ENCODE measurements at regions not wholly inside any gene's neighbourhood (a gene's known extent, or its start where the extent isn't known, plus 50 kb on each side); places are given as distances from the start of the nearest gene placed in this dataset.
A peak's percentile ranks its signal among the peaks of the same experiment; 100 is the strongest.

- Histone ChIP-seq H3K4me2 (ENCODE audit: low read length) (no peak overlapping the region), H3K27ac (ENCODE audit: low read length) (no peak overlapping the region), H2AFZ (ENCODE audit: low read depth, low read length) (no peak overlapping the region), H3K9me2 (ENCODE audit: insufficient read depth, low read length) (no peaks in the 10 kb centered on the region), H4K20me1 (ENCODE audit: insufficient read depth) (no peaks in the 10 kb centered on the region), H3K9me3 (ENCODE audit: low read length) (no peaks in the 10 kb centered on the region), H3K9ac (ENCODE audit: low read length) (no peak overlapping the region), H3F3A (ENCODE audit: insufficient read depth, low read length, poor library complexity, severe bottlenecking) (peaks cover 6% of the 10 kb centered on the region), H3K36me3 (ENCODE audit: insufficient read depth, low read length) (no peaks in the 10 kb centered on the region), H3K79me2 (replicated peaks; ENCODE audit: insufficient read depth, low read length) (no peaks in the 10 kb centered on the region), H3K27me3 (ENCODE audit: insufficient read depth, low read depth, low read length) (no peaks in the 10 kb centered on the region), H3K4me3 (ENCODE audit: low read length) (no peak overlapping the region)
- TF ChIP-seq, protein P1, sequence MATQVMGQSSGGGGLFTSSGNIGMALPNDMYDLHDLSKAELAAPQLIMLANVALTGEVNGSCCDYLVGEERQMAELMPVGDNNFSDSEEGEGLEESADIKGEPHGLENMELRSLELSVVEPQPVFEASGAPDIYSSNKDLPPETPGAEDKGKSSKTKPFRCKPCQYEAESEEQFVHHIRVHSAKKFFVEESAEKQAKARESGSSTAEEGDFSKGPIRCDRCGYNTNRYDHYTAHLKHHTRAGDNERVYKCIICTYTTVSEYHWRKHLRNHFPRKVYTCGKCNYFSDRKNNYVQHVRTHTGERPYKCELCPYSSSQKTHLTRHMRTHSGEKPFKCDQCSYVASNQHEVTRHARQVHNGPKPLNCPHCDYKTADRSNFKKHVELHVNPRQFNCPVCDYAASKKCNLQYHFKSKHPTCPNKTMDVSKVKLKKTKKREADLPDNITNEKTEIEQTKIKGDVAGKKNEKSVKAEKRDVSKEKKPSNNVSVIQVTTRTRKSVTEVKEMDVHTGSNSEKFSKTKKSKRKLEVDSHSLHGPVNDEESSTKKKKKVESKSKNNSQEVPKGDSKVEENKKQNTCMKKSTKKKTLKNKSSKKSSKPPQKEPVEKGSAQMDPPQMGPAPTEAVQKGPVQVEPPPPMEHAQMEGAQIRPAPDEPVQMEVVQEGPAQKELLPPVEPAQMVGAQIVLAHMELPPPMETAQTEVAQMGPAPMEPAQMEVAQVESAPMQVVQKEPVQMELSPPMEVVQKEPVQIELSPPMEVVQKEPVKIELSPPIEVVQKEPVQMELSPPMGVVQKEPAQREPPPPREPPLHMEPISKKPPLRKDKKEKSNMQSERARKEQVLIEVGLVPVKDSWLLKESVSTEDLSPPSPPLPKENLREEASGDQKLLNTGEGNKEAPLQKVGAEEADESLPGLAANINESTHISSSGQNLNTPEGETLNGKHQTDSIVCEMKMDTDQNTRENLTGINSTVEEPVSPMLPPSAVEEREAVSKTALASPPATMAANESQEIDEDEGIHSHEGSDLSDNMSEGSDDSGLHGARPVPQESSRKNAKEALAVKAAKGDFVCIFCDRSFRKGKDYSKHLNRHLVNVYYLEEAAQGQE (IDR thresholded peaks at IDR 0.05; ENCODE audit: borderline replicate concordance), result no peak
- TF ChIP-seq, protein P2, sequence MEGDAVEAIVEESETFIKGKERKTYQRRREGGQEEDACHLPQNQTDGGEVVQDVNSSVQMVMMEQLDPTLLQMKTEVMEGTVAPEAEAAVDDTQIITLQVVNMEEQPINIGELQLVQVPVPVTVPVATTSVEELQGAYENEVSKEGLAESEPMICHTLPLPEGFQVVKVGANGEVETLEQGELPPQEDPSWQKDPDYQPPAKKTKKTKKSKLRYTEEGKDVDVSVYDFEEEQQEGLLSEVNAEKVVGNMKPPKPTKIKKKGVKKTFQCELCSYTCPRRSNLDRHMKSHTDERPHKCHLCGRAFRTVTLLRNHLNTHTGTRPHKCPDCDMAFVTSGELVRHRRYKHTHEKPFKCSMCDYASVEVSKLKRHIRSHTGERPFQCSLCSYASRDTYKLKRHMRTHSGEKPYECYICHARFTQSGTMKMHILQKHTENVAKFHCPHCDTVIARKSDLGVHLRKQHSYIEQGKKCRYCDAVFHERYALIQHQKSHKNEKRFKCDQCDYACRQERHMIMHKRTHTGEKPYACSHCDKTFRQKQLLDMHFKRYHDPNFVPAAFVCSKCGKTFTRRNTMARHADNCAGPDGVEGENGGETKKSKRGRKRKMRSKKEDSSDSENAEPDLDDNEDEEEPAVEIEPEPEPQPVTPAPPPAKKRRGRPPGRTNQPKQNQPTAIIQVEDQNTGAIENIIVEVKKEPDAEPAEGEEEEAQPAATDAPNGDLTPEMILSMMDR (IDR thresholded peaks at IDR 0.05; ENCODE audit: poor library complexity, severe bottlenecking), result no peak
- TF ChIP-seq RAD21 (conservative IDR thresholded peaks at IDR 0.05) (no peak), TAF1 (IDR thresholded peaks at IDR 0.05; ENCODE audit: low read depth) (no peak), SMC3 (conservative IDR thresholded peaks at IDR 0.05; ENCODE audit: poor library complexity) (no peak), POLR2AphosphoS5 (IDR thresholded peaks at IDR 0.05) (no peak), EP300 (conservative IDR thresholded peaks at IDR 0.05; ENCODE audit: poor library complexity, severe bottlenecking) (no peak), EZH2 (IDR thresholded peaks at IDR 0.05; ENCODE audit: borderline replicate concordance, insufficient read depth, low read length, poor library complexity, severe bottlenecking) (no peak), MXI1 (conservative IDR thresholded peaks at IDR 0.05; ENCODE audit: poor library complexity, severe bottlenecking) (no peak)
Observed at GRCh38 chr14:98160901-98161300, 1111.1 kb downstream of the BCL11B start.

DNA sequence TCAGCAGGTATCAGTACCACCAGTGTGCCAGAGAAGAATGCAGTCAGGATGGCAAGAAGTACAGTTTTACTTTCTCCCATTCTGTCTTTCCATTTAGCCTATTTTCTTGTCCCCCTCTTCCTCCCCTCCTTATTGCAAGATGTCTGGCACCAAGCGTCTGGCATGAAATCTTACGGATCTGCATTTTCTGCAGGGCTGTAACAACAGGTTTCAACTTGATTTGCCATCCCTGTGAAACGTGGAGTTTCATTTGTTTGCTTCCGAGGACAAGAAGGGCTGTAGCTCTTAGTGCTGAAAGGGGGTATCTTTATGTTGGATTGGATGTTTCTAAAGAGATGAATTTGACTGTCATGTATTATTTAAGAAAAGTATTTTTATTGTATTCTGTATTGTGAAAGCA is 1110.6 kb downstream of the BCL11B start:
- no peaks in the 10 kb centered on the region for H3K36me3 ChIP-seq (ENCODE audit: insufficient read depth, low read length)
- no peak overlapping the region for H3K9ac ChIP-seq (ENCODE audit: low read length)
- H2AFZ ChIP-seq (ENCODE audit: low read depth, low read length), result no peak overlapping the region
- H3K9me2 ChIP-seq (ENCODE audit: insufficient read depth, low read length), result no peaks in the 10 kb centered on the region
- H3K4me2 ChIP-seq (ENCODE audit: low read length), result no peak overlapping the region
- H4K20me1 ChIP-seq (ENCODE audit: insufficient read depth), result no peaks in the 10 kb centered on the region
- no peaks in the 10 kb centered on the region for H3K79me2 ChIP-seq (replicated peaks; ENCODE audit: insufficient read depth, low read length)
- no peak overlapping the region for H3K4me3 ChIP-seq (ENCODE audit: low read length)
- H3K9me3 ChIP-seq (ENCODE audit: low read length), result no peaks in the 10 kb centered on the region
- TF ChIP-seq, protein P1 (IDR thresholded peaks at IDR 0.05; ENCODE audit: borderline replicate concordance), result no peak
- TF ChIP-seq MXI1 (conservative IDR thresholded peaks at IDR 0.05; ENCODE audit: poor library complexity, severe bottlenecking), result no peak
- TF ChIP-seq SMC3 (conservative IDR thresholded peaks at IDR 0.05; ENCODE audit: poor library complexity), result no peak
- TF ChIP-seq POLR2AphosphoS5 (IDR thresholded peaks at IDR 0.05), result no peak
- no peak for TF ChIP-seq RAD21 (conservative IDR thresholded peaks at IDR 0.05)
- no peak for TF ChIP-seq EZH2 (IDR thresholded peaks at IDR 0.05; ENCODE audit: borderline replicate concordance, insufficient read depth, low read length, poor library complexity, severe bottlenecking)
- no peak for TF ChIP-seq EP300 (conservative IDR thresholded peaks at IDR 0.05; ENCODE audit: poor library complexity, severe bottlenecking)
- no peak for TF ChIP-seq TAF1 (IDR thresholded peaks at IDR 0.05; ENCODE audit: low read depth)
- TF ChIP-seq, protein P2 (IDR thresholded peaks at IDR 0.05; ENCODE audit: poor library complexity, severe bottlenecking), result no peak
- H3K27ac ChIP-seq (ENCODE audit: low read length), result peak overlapping the region; percentile 1
- H3F3A ChIP-seq (ENCODE audit: insufficient read depth, low read length, poor library complexity, severe bottlenecking), result peaks cover 6% of the 10 kb centered on the region
- H3K27me3 ChIP-seq (ENCODE audit: insufficient read depth, low read depth, low read length), result no peaks in the 10 kb centered on the region

All from neural cell (in vitro differentiated cells).